Activated T-cell treated with anti-CD3 and anti-CD28 coated beads, Interleukin-2, amount 50 U/mL, for 4 hours (primary cell): ENCODE measurements at regions not wholly inside any gene's neighbourhood (a gene's known extent, or its start where the extent isn't known, plus 50 kb on each side); places are given as distances from the start of the nearest gene placed in this dataset.

ENCODE experiments used
- ATAC-seq, 2 donors: fragments of 200-7000 bp; cut with Tn5 transposase; one replicate each; pipeline ENCODE4 v1.10.0; 2021
- DNase-seq: peaks from one replicate; pipeline ENCODE4 v3.0.0-alpha.2; 2020
- H3K27me3 Mint-ChIP-seq: one replicate; pipeline ENCODE4 v1.8.0; 2021; ENCODE audit warnings: low read depth, mixed read lengths
- H3K36me3 Mint-ChIP-seq: one replicate; pipeline ENCODE4 v1.8.0; 2022; ENCODE audit warnings: mixed read lengths; ENCODE audit not compliant: insufficient read depth
- H3K4me1 Mint-ChIP-seq: one replicate; pipeline ENCODE4 v1.8.0; 2021; ENCODE audit warnings: low read depth, mixed read lengths
- H3K4me3 Mint-ChIP-seq: one replicate; pipeline ENCODE4 v1.8.0; 2021; ENCODE audit warnings: mild to moderate bottlenecking, moderate library complexity, mixed read lengths
- H3K9me3 Mint-ChIP-seq: one replicate; pipeline ENCODE4 v1.8.0; 2021; ENCODE audit warnings: mixed read lengths

DNA sequence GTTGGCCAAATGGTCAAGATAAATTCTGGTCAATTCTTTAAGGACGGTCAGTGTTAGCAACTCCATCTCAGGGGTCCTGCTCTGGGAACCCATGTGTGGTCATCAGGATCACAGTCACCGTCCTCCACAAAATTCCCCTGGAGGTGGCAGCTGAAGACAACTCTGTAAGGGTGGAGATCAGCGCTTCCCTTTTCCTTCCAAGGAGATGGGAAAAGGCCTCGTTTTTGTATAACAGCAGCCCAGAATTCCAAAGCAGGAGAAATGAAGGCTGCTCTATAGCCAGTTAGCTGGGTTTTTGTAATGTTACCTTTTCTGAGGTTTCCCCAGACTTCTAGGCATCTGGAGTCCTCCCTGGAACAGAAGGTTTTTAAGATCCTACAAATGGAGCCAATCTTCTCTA lies 334.8 kb downstream of the MYCN start:
- no peak for ATAC-seq
- H3K36me3 Mint-ChIP-seq: no peaks in the 10 kb centered on the region
- H3K27me3 Mint-ChIP-seq: peaks cover 2% of the 10 kb centered on the region
- H3K4me1 Mint-ChIP-seq: no peaks in the 10 kb centered on the region
- DNase-seq: no peak
- H3K4me3 Mint-ChIP-seq: no peak overlapping the region
- no peaks in the 10 kb centered on the region for H3K9me3 Mint-ChIP-seq

DNA sequence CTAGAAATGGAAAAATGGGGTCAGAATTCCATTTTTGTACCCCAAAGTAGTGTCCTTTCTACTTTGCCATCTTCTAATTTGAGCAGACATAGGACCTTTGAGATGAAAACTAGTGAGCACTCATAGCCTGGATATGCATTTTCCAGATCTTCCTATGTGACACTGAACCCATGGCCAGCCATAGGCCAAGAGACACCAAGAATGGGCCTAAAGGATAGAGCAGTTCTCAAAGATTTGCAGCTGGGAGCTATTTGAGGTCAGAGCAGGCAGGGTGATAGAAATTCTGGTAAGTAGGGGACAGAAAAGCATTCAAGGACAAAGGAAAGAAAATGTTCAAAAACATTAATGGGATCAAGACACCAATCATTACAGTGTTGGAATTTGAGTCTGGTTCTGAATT lies 332.8 kb downstream of the MYCN start:
- Mint-ChIP-seq H3K4me3 (no peak overlapping the region), H3K27me3 (peaks cover 2% of the 10 kb centered on the region), H3K36me3 (no peaks in the 10 kb centered on the region), H3K9me3 (no peaks in the 10 kb centered on the region), H3K4me1 (no peaks in the 10 kb centered on the region)
- no peak for ATAC-seq
- DNase-seq: no peak

DNA sequence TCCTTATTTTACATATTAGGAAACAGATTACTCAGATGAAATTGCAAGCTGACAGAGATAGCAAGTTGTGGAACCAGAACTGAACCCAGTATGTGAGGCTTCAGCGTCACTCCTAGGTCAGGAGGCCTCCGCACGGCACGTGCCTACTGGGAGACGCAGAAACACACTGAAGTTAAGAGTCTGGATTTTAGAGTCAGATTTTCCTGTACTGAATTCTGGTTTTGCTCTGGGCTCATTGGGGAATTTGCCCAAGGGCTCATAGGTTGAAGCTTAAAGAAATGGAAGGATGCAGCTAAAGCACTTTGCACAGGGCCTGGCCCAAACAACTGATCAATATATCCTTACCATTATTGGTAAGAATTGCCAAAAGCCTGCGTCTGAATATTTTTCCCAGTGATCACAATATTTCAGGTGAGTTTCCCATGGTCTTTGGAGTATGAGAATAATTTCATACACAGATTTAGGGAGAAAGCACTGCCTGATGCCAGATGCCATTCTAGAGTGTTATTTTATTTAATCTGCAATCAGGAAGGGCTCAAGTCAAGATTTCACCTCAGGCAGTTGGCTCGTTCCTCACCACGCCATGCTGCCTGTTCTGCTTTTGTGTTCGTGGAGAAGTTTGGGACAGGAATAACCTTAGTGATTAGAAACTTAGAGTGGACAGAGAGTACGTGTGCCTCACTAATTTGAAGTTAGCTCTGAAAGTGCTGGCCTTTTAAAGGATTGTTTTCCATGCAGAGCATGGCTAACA lies 331.9 kb downstream of the MYCN start:
- Mint-ChIP-seq H3K4me1 (no peaks in the 10 kb centered on the region), H3K27me3 (peaks cover 2% of the 10 kb centered on the region)

DNA sequence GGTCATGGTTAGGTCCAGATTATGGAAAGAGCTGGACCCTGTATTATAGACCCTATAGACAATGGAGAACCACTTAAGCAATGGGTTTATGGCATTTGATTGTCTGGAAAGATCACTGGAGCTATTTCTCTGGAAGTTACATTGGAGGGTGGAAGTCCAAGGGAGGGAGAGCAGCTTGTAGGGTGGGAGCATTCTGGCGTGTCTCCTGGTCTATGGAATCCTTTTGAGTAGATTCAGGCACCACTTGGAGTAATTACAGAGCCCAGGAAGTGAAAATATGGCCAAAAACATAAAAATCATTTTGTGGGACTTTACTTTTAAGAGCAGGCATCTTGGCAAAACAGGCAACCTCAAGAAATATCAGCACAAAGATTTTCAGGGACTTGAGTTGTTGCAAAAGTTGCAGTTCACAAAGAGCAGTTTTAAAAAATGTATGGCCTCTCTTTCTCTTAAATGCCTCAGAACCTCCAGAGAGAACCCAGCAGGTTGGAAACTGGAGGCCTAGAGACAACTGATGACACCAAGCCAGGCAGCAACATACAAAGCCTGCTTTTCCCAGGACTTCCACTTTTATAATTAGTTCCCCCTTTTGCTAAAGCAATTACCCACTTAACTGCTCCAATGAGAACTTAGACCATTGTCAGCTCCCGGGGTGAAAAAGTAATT lies 331.0 kb downstream of the MYCN start:
- no peak for ATAC-seq
- DNase-seq: no peak
- Mint-ChIP-seq H3K27me3 (peaks cover 2% of the 10 kb centered on the region), H3K4me3 (no peak overlapping the region), H3K36me3 (no peaks in the 10 kb centered on the region), H3K9me3 (no peaks in the 10 kb centered on the region), H3K4me1 (no peaks in the 10 kb centered on the region)

More for the DNA sequence above, 331.9 kb downstream of the MYCN start:
- DNase-seq (no peak), ATAC-seq (no peak)
- H3K4me3 Mint-ChIP-seq: no peak overlapping the region
- H3K36me3 Mint-ChIP-seq: no peaks in the 10 kb centered on the region
- no peaks in the 10 kb centered on the region for H3K9me3 Mint-ChIP-seq

DNA sequence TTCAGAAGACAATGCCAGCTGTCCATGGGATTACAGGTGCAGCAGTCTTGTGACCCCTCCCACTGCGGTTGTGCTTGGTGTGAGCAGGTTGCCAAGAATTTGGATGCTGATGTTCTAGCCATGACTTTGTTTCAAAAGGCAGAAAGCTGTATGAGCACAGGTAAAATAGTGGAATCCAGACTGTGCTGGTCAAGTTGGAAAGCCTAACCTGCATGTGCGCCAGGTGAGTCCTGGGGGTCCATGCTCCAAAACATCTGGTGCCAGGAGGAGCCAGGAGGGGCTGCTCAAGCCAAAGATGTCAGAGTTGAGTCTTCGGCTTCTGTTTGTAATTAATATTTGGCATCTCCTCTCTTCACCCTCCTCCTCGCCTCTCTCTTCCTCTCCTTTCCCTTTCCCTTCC lies 330.1 kb downstream of the MYCN start:
- H3K27me3 Mint-ChIP-seq: peaks cover 2% of the 10 kb centered on the region
- no peak for DNase-seq
- H3K4me1 Mint-ChIP-seq: no peaks in the 10 kb centered on the region
- no peak for ATAC-seq
- no peak overlapping the region for H3K4me3 Mint-ChIP-seq
- no peaks in the 10 kb centered on the region for H3K36me3 Mint-ChIP-seq
- H3K9me3 Mint-ChIP-seq: no peaks in the 10 kb centered on the region

DNA sequence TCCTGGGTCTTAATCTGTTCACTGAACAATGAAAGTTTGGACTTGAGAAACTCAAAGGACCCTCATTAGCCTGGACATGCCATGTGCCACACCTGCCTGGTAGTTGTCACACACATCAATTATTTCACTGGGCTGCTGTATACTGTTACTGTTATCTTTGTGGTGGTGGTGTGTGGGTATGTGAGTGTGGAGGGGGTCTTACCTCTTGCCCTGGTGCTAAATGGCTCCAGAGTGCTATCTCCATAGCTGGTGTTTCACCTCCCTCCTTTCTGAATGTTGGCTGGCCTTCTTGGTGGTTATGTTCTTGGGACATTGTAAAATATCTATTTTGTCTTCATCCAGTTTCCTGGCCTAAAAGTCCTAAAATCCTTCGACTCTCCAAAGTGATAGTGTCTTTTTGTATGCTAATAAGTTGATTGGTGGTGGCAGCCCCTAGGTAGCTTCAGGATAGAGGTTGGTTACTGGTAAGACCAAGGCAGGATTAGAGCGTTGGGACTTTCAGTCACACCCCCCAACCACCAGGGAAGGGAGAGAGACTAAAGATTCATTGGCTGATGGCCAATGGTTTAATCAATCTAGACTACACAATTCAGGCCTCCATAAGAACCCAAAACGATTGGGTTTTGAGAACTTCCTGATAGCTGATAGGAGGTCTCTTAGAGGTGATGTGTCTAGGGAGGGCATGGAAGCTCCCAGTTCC lies 328.1 kb downstream of the MYCN start:
- DNase-seq: no peak
- H3K9me3 Mint-ChIP-seq: no peaks in the 10 kb centered on the region
- H3K36me3 Mint-ChIP-seq: no peaks in the 10 kb centered on the region
- no peaks in the 10 kb centered on the region for H3K4me1 Mint-ChIP-seq
- no peak for ATAC-seq
- H3K4me3 Mint-ChIP-seq: no peak overlapping the region
- peaks cover 2% of the 10 kb centered on the region for H3K27me3 Mint-ChIP-seq

DNA sequence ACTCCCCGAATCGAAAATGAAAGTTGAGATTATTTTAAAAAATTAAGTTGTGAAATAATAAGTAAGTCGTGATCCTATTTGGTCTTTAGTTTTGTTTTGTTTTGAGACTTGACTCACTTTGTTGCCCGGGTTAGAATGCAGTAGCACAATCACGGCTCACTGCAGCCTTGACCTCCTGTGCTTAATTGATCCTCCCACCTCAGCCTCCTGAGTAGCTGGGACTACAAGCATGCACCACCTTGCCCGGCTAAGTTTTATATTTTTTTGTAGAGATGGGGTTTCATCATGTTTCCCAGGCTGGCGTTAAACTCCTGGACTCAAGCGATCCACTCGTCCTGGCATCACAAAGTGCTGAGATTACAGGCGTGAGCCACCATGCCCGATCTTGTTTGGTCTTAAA lies 326.2 kb downstream of the MYCN start:
- no peaks in the 10 kb centered on the region for H3K4me1 Mint-ChIP-seq
- no peaks in the 10 kb centered on the region for H3K27me3 Mint-ChIP-seq
- ATAC-seq (no peak), DNase-seq (no peak)
- no peak overlapping the region for H3K4me3 Mint-ChIP-seq
- no peaks in the 10 kb centered on the region for H3K36me3 Mint-ChIP-seq
- H3K9me3 Mint-ChIP-seq: no peaks in the 10 kb centered on the region

DNA sequence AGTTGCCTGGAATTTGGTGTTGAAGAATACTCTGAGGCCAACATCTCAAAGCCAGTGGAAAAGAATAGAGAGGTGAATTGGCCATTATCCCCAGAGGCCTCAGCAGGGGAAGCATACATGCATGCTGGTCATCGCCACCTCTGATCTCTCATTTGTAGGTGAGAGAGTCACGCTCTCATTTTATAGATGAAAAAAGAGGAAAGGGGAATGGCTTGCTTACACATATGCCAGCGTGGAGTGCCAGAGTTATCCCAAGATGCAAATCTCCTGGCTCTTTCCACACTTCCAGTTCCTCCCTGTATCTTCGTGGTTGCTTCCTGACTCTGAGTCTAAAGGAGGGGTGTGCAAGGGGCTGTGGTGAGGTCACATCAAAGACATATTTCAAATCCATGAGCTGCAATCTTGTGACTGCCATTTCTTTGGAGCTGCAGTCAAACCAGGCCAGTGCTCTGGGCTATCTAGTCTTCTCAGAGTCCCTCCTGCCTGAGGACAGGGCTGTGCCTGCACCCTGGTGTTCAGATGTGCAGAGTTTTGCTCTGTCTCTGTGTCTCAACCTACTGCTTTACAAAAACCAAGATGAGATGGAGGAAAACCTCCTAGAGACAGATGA lies 324.7 kb downstream of the MYCN start:
- Mint-ChIP-seq H3K4me3 (no peak overlapping the region), H3K27me3 (no peaks in the 10 kb centered on the region), H3K4me1 (no peaks in the 10 kb centered on the region), H3K9me3 (no peaks in the 10 kb centered on the region), H3K36me3 (no peaks in the 10 kb centered on the region)
- no peak for ATAC-seq
- DNase-seq: no peak

DNA sequence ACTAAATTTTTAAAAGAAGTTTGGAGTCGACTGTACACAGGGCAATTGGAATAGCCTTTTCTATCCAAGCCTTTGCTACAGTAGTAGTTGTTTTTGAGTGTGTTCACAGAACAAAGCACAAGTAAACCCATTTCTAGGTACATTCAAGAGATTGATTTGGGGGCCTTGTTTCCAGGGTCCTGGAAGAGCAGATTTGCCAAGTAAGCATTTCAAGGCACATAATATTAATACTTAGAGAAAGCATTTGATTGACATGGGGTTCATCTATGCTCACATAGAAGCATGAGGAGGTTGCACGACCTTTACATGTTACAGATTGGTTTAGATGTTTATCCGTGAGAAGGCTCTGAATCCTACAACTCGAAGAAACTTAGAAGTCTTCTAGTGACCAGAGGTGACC lies 324.1 kb downstream of the MYCN start:
- H3K4me3 Mint-ChIP-seq: no peak overlapping the region
- H3K4me1 Mint-ChIP-seq: no peaks in the 10 kb centered on the region
- DNase-seq: no peak
- no peaks in the 10 kb centered on the region for H3K27me3 Mint-ChIP-seq
- ATAC-seq: no peak
- no peaks in the 10 kb centered on the region for H3K9me3 Mint-ChIP-seq
- no peaks in the 10 kb centered on the region for H3K36me3 Mint-ChIP-seq

DNA sequence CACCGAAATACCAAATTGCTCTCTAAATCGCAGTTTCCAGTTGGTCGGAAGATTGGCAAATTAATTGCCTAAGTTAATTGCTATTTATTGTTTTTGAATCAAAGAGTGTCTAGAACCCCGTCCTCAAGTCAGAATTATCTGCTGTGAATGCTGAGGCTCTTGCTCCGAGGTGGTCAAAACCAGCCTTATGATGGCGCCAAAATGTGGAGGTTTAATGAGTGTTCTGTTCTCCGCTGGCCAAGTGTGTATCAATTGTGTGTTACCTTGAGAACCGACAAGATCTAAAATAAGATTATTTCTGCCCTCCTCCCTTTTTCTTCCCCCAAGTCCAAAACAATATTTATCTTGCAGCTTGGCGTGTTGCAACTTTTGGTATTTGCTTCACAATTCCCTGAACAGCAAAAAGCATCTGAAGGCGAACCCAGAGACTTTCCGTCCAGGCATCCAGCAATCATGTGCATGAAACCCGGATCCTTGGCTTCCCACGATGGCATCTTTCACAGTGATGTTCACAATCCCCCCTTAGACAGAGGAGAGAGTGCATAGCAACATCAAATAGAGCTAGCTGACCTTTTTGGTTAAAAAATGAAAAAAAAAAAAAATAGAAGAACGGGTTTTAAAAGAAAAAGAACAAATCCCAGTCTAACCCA lies 323.0 kb downstream of the MYCN start:
- no peak for ATAC-seq

DNA sequence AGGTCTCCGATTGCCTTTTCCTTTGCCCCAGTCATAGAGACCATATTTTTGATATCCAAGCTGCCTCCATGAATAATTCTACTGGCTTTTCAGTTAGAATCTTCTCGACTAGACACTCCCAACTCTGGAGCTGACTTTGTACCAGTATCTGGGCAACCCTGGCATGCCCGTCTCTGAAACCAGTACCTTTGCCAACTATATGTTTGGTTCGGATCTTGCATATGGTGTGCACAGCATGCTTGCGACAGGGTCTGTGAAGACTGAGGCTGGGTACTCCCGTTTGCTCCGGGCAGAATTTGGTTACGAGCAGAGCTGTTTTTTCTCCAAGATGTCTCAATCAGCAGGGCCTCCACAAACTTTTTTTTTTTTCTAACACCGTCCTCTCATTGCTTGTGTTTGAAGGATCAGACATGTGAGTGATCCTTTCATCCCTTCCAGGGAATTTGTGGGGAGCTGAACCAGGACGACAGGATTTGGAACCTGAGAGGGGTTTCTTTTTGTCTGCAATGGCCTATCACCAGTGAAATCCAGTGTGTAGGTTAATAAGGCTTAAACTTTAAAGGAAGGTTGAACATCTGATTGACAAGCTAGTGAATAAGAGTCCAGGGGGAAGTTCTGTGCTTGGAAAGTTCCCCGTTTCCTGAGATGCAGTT lies 322.3 kb downstream of the MYCN start:
- ATAC-seq (no peak), DNase-seq (no peak)
- no peaks in the 10 kb centered on the region for H3K4me1 Mint-ChIP-seq
- H3K4me3 Mint-ChIP-seq: no peak overlapping the region
- H3K36me3 Mint-ChIP-seq: no peaks in the 10 kb centered on the region
- no peaks in the 10 kb centered on the region for H3K27me3 Mint-ChIP-seq
- no peaks in the 10 kb centered on the region for H3K9me3 Mint-ChIP-seq

More for the DNA sequence above, 323.0 kb downstream of the MYCN start:
- Mint-ChIP-seq H3K27me3 (no peaks in the 10 kb centered on the region), H3K9me3 (no peaks in the 10 kb centered on the region), H3K36me3 (no peaks in the 10 kb centered on the region), H3K4me3 (no peak overlapping the region), H3K4me1 (no peaks in the 10 kb centered on the region)
- no peak for DNase-seq

DNA sequence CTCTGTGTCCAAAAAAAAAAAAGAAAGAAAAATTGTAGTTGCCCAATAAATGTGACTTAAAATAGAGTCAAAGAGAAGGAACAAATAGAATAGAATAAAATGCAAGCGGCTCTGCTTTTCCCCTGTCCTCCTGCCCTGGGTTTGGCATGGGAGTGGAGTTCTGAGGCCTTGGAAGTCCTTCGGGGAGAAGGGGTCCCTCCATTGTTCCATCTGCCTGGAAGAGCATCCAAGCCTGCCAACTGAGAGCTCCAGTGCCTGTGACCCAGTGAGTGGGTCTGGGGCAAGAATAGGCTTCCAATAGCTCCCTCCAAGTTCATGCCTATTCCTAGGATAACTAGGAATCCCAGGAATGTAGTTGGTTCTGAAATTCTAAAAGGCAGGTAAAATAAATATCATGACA lies 321.4 kb downstream of the MYCN start:
- no peaks in the 10 kb centered on the region for H3K36me3 Mint-ChIP-seq
- H3K9me3 Mint-ChIP-seq: no peaks in the 10 kb centered on the region
- ATAC-seq (no peak), DNase-seq (no peak)
- H3K27me3 Mint-ChIP-seq: no peaks in the 10 kb centered on the region
- H3K4me3 Mint-ChIP-seq: no peak overlapping the region
- H3K4me1 Mint-ChIP-seq: no peaks in the 10 kb centered on the region

DNA sequence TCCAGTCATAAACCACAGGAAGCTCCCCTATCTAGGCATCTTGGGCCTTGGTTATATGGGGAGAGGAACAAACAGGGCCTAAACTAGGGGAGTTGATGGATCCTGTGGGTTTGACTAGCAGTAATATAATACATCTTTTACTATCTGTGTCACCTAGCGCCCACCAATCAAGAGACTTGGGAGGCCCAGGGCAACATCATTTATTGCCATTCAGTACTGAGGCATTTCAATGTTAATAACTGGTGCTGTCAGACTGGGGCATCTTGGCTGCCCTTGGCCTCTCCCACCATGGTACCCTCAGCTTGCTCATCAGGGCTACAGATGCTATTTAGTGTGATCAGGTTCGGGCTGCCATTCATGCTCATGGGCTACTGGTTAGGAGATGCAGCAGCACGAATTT lies 320.7 kb downstream of the MYCN start:
- no peaks in the 10 kb centered on the region for H3K36me3 Mint-ChIP-seq
- H3K4me3 Mint-ChIP-seq: no peak overlapping the region
- no peaks in the 10 kb centered on the region for H3K27me3 Mint-ChIP-seq
- ATAC-seq (no peak), DNase-seq (no peak)
- no peaks in the 10 kb centered on the region for H3K9me3 Mint-ChIP-seq
- H3K4me1 Mint-ChIP-seq: no peaks in the 10 kb centered on the region
